ENCODE measurements at regions not wholly inside any gene's neighbourhood (a gene's known extent, or its start where the extent isn't known, plus 50 kb on each side); places are given as distances from the start of the nearest gene placed in this dataset.
A peak's percentile ranks its signal among the peaks of the same experiment; 100 is the strongest.

DNA sequence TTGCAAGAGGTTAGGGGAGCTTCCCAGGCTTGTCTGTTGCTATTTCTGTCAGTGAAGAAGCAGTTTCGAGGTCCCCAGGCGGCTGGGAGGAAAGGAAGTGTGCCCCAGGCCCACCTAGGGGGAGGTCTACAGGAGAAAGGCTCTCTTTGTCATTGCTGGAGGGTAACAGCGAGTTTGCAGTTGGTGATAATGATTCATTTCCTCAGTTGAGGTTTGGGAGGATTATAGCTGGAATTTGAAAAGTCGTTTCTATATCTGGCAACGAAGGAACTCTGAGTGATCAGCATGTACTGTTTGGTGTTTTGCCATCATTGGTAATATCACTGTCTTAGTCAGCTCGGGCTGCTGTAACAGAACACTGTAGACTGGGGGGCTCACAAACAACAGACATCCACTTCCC, 65.5 kb upstream of the UBE3A start:
- H3K27ac ChIP-seq, result 0 out of 2 replicates have a peak overlapping the region, but pooled peaks have one; percentile 6
- no peak overlapping the region for H3K9ac ChIP-seq
- TF ChIP-seq EZH2 (IDR thresholded peaks at IDR 0.05; ENCODE audit: insufficient read depth, poor library complexity, severe bottlenecking) (no peak), EZH2phosphoT487 (IDR thresholded peaks at IDR 0.05; ENCODE audit: insufficient read depth, low read depth) (no peak)
- no peaks in the 10 kb centered on the region for H3K36me3 ChIP-seq (ENCODE audit: low read depth)
- no peaks in the 10 kb centered on the region for H3K27me3 ChIP-seq (replicated peaks; ENCODE audit: insufficient read depth)
- H3K4me1 ChIP-seq (ENCODE audit: insufficient read depth), result peaks cover 11% of the 10 kb centered on the region
- H3K4me2 ChIP-seq (ENCODE audit: unreplicated experiment), result no peak overlapping the region
- peak; percentile 85 for DNase-seq
- no peaks in the 10 kb centered on the region for H3K79me2 ChIP-seq (ENCODE audit: insufficient read depth)
- 26 to 27% methylated on average over 6 of the region's 6 CpGs for WGBS, 2 experiments (ENCODE audit: low coverage in 1 of 2, low lambda C conversion rate in 2 of 2, missing lambda C conversion rate in 2 of 2)
- H3K4me3 ChIP-seq, result no peak overlapping the region
- in situ Hi-C loops (cut with MboI), result loop anchor here (25.0 kb wide), 3 partner anchors 433 to 1358 kb away; partner anchors contain the start of gene GABRA5
- H4K20me1 ChIP-seq (ENCODE audit: insufficient read depth), result no peaks in the 10 kb centered on the region
- no peaks in the 10 kb centered on the region for H3F3A ChIP-seq (ENCODE audit: insufficient read depth)
- no peaks in the 10 kb centered on the region for H3K9me2 ChIP-seq (ENCODE audit: insufficient read depth)
- H2AFZ ChIP-seq, result peak overlapping the region; percentile 26; the same call in 1 of the 2 replicates
- H3K9me3 ChIP-seq (ENCODE audit: low read depth), result no peaks in the 10 kb centered on the region

- H3K79me2 ChIP-seq (ENCODE audit: insufficient read depth), result no peaks in the 10 kb centered on the region
- H3F3A ChIP-seq (ENCODE audit: insufficient read depth), result no peaks in the 10 kb centered on the region
- in situ Hi-C loops (cut with MboI), result loop anchor here (25.0 kb wide), 3 partner anchors 435 to 1360 kb away; partner anchors contain the start of gene GABRA5
- H3K4me3 ChIP-seq, result no peak overlapping the region
- H3K27me3 ChIP-seq (replicated peaks; ENCODE audit: insufficient read depth), result no peaks in the 10 kb centered on the region
- H2AFZ ChIP-seq, result peak overlapping the region; percentile 17; the same call in 1 of the 2 replicates
- H4K20me1 ChIP-seq (ENCODE audit: insufficient read depth), result no peaks in the 10 kb centered on the region
- H3K9me3 ChIP-seq (ENCODE audit: low read depth), result no peaks in the 10 kb centered on the region
- peak; percentile 58 for DNase-seq
- no peak overlapping the region for H3K27ac ChIP-seq
- no peak overlapping the region for H3K4me2 ChIP-seq (ENCODE audit: unreplicated experiment)
- H3K9ac ChIP-seq, result no peak overlapping the region
- peaks cover 11% of the 10 kb centered on the region for H3K4me1 ChIP-seq (ENCODE audit: insufficient read depth)
- H3K9me2 ChIP-seq (ENCODE audit: insufficient read depth), result no peaks in the 10 kb centered on the region
- 10 to 11% methylated on average over 5 of the region's 5 CpGs for WGBS, 2 experiments (ENCODE audit: low coverage in 1 of 2, low lambda C conversion rate in 2 of 2, missing lambda C conversion rate in 2 of 2)
- no peaks in the 10 kb centered on the region for H3K36me3 ChIP-seq (ENCODE audit: low read depth)
- TF ChIP-seq EZH2 (IDR thresholded peaks at IDR 0.05; ENCODE audit: insufficient read depth, poor library complexity, severe bottlenecking) (no peak), EZH2phosphoT487 (IDR thresholded peaks at IDR 0.05; ENCODE audit: insufficient read depth, low read depth) (no peak)
Measured at GRCh38 chr15:25501828-25502446, 63.1 kb upstream of the UBE3A start.

GRCh38 chr15:25498835-25499234, 60.0 kb upstream of the UBE3A start:
- TF ChIP-seq EZH2phosphoT487 (IDR thresholded peaks at IDR 0.05; ENCODE audit: insufficient read depth, low read depth) (no peak), EZH2 (IDR thresholded peaks at IDR 0.05; ENCODE audit: insufficient read depth, poor library complexity, severe bottlenecking) (no peak)
- Histone ChIP-seq H3K9me2 (ENCODE audit: insufficient read depth) (no peaks in the 10 kb centered on the region), H3K79me2 (ENCODE audit: insufficient read depth) (no peaks in the 10 kb centered on the region), H2AFZ (no peak overlapping the region), H3K9me3 (ENCODE audit: low read depth) (no peaks in the 10 kb centered on the region), H3K36me3 (ENCODE audit: low read depth) (no peaks in the 10 kb centered on the region), H3K9ac (no peak overlapping the region), H3K4me1 (ENCODE audit: insufficient read depth) (peaks cover under 1% of the 10 kb centered on the region), H3K4me2 (ENCODE audit: unreplicated experiment) (no peak overlapping the region), H3K27ac (no peak overlapping the region), H4K20me1 (ENCODE audit: insufficient read depth) (no peaks in the 10 kb centered on the region), H3K4me3 (no peak overlapping the region), H3K27me3 (replicated peaks; ENCODE audit: insufficient read depth) (no peaks in the 10 kb centered on the region), H3F3A (ENCODE audit: insufficient read depth) (no peaks in the 10 kb centered on the region)
- DNase-seq, result no peak
- whole genome bisulfite sequencing, 2 experiments (ENCODE audit: low coverage in 1 of 2, low lambda C conversion rate in 2 of 2, missing lambda C conversion rate in 2 of 2), result 55 to 71% methylated on average over 5 of the region's 5 CpGs
- in situ Hi-C loops (cut with MboI), result loop anchor here (25.0 kb wide), 1 partner anchor 1862 kb away; the partner anchor contains the start of gene MAGEL2

- H3K4me1 ChIP-seq (ENCODE audit: insufficient read depth), result no peaks in the 10 kb centered on the region
- H3K9ac ChIP-seq, result no peak overlapping the region
- H4K20me1 ChIP-seq (ENCODE audit: insufficient read depth), result no peaks in the 10 kb centered on the region
- H3K27ac ChIP-seq, result no peak overlapping the region
- no peak overlapping the region for H3K4me2 ChIP-seq (ENCODE audit: unreplicated experiment)
- 64 to 65% methylated on average over 3 of the region's 3 CpGs for WGBS, 2 experiments (ENCODE audit: low coverage in 1 of 2, low lambda C conversion rate in 2 of 2, missing lambda C conversion rate in 2 of 2)
- H3K9me3 ChIP-seq (ENCODE audit: low read depth), result no peaks in the 10 kb centered on the region
- in situ Hi-C loops (cut with MboI), result loop anchor here (25.0 kb wide), 1 partner anchor 1861 kb away; the partner anchor contains the start of gene MAGEL2
- no peak overlapping the region for H3K4me3 ChIP-seq
- H3K79me2 ChIP-seq (ENCODE audit: insufficient read depth), result no peaks in the 10 kb centered on the region
- H3K36me3 ChIP-seq (ENCODE audit: low read depth), result no peaks in the 10 kb centered on the region
- H2AFZ ChIP-seq, result no peak overlapping the region
- H3K9me2 ChIP-seq (ENCODE audit: insufficient read depth), result no peaks in the 10 kb centered on the region
- no peak for DNase-seq
- H3K27me3 ChIP-seq (replicated peaks; ENCODE audit: insufficient read depth), result no peaks in the 10 kb centered on the region
- TF ChIP-seq EZH2phosphoT487 (IDR thresholded peaks at IDR 0.05; ENCODE audit: insufficient read depth, low read depth) (no peak), EZH2 (IDR thresholded peaks at IDR 0.05; ENCODE audit: insufficient read depth, poor library complexity, severe bottlenecking) (no peak)
- H3F3A ChIP-seq (ENCODE audit: insufficient read depth), result no peaks in the 10 kb centered on the region
Measured at GRCh38 chr15:25497934-25498333, 59.1 kb upstream of the UBE3A start.
